ENCODE measurements at regions not wholly inside any gene's neighbourhood (a gene's known extent, or its start where the extent isn't known, plus 50 kb on each side); places are given as distances from the start of the nearest gene placed in this dataset.

GRCh38 chr11:19551457-19551856, 161.2 kb upstream of the NAV2 start:
- no peak for DNase-seq (ENCODE audit: low spot score)
- no peak for TF ChIP-seq CTCF (conservative IDR thresholded peaks at IDR 0.05; ENCODE audit: low read depth)
- POLR2A ChIA-PET (ENCODE audit: low non-redundant PET) = no interaction called here
- H3K27ac ChIP-seq = no peak overlapping the region
- CTCF ChIA-PET = interaction anchor here (0.8 kb wide), 1 partner anchor 9 kb away, joined by 5 read pairs; no protein-coding TSS in a partner anchor

DNA sequence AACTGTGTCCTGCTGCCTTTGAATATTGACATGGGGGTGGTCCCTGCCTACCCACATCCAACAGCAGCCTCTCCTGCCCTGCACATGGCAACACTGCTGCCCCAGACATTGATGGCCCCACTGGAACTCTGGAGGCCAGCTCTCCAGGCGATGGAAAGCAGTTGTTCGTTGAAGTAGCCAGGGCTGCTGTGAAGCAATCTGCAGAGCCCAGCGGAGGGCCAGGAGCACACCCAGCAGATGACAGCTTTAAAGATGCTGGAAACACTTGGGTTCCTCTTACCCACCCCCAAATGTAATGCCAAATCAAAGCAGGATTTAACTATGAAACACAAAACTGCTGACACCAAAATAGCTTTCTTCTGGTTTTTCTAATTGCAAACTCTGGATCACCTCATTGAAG, 165.6 kb upstream of the NAV2 start:
- TF ChIP-seq CTCF (conservative IDR thresholded peaks at IDR 0.05; ENCODE audit: low read depth) = no peak
- no peak for DNase-seq (ENCODE audit: low spot score)
- ChIA-PET POLR2A (ENCODE audit: low non-redundant PET) (no interaction called here), CTCF (interaction anchor here (0.6 to 1.1 kb wide), 4 partner anchors 169 to 487 kb away, joined by 3 read pairs; no protein-coding TSS in a partner anchor)
- H3K27ac ChIP-seq = no peak overlapping the region

DNA sequence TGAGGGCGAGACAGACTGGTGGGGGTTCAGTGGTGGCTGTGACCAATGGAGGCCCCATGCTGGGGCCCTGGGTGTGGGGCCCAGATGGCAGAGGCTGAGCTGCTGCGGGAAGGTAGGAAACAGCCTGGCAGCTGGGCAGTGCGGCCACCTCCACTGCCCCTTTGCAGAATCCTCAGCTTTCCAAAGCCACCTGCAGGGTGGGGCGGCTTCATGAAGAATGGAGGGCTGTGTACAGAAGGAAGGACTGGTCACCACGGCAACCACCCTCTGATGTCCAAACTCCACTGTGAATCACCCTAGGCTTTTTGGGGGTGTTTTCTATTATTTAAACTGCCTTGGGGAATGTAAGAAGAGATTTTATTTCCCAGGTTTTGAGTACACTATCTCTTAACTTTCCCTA, 166.3 kb upstream of the NAV2 start:
- DNase-seq (ENCODE audit: low spot score) = no peak
- CTCF ChIA-PET = interaction anchor here (0.6 to 1.3 kb wide), 7 partner anchors 172 to 619 kb away, joined by 3 to 5 read pairs (median 3); no protein-coding TSS in a partner anchor
- no peak for TF ChIP-seq CTCF (conservative IDR thresholded peaks at IDR 0.05; ENCODE audit: low read depth)
- H3K27ac ChIP-seq = no peak overlapping the region
- POLR2A ChIA-PET (ENCODE audit: low non-redundant PET) = no interaction called here

DNA sequence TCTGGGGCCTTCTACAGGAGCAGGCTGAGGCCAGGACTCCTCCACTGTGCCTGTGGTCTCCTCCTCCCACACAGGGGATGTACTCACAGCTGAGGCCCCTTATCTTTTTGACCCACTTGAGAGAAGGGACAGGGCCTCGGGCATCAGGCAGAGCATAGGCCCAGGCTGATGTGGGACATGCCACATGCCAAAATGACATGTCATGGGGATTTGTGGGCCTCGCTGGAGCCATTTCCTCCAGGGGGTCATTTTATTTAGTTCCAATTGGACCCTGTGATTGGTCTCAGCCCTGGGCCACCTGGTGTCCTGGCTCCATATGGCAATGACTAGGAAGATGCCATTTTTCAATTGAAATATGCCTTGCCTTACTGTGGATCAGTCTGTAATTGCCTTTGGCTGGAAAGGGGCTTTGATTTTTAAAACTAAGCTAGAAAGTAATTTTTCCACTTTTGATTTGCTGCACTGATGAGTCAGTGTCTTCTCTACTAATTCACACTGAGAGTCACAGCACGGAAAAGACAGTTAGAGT, 171.1 kb upstream of the NAV2 start:
- ChIA-PET CTCF (interaction anchor here (1.0 to 1.2 kb wide), 3 partner anchors 10 to 282 kb away, joined by 5 read pairs; no protein-coding TSS in a partner anchor), POLR2A (ENCODE audit: low non-redundant PET) (no interaction called here)
- H3K27ac ChIP-seq = no peak overlapping the region
- TF ChIP-seq CTCF (conservative IDR thresholded peaks at IDR 0.05; ENCODE audit: low read depth) = no peak
- DNase-seq (ENCODE audit: low spot score) = no peak

- TF ChIP-seq CTCF (conservative IDR thresholded peaks at IDR 0.05; ENCODE audit: low read depth) = no peak
- ChIA-PET CTCF (no interaction called here), POLR2A (ENCODE audit: low non-redundant PET) (no interaction called here)
- no peak for DNase-seq (ENCODE audit: low spot score)
- H3K27ac ChIP-seq = no peak overlapping the region
Measured at GRCh38 chr11:19539861-19540260, 172.8 kb upstream of the NAV2 start.

DNA sequence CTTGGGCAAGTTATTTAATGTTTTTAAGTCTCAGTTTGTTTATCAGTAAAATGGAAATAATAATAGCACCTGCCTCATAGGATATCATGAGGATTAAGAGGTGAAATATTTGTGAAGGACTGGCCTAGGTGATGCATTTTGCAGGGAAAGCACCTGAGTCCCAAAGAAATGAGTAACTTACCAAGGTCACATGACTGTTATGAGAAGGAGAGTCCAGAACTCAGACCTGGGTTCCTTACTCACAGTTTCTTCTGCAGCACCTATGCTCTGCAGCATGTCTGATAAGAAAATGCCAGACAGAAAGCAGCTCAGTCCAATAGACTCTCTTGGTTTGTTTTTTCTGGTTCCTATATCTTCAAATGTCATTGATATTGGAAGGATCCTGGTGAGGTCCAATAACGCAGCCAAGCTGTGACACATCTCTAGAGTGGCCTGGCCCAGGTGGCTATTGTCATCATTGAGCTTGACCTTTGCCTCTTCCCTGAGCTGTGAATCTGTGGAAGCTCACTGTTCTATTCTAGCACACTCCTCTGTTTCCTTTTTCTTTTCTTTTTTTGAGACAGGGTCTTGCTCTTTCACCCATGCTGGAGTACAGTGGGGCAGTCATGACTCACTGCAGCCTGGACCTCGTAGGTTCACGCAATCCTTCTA, 174.7 kb upstream of the NAV2 start:
- no peak overlapping the region for H3K27ac ChIP-seq
- CTCF ChIA-PET = no interaction called here
- no peak for DNase-seq (ENCODE audit: low spot score)
- no peak for TF ChIP-seq CTCF (conservative IDR thresholded peaks at IDR 0.05; ENCODE audit: low read depth)
- POLR2A ChIA-PET (ENCODE audit: low non-redundant PET) = no interaction called here
